ENCODE measurements at regions not wholly inside any gene's neighbourhood (a gene's known extent, or its start where the extent isn't known, plus 50 kb on each side); places are given as distances from the start of the nearest gene placed in this dataset.

DNA sequence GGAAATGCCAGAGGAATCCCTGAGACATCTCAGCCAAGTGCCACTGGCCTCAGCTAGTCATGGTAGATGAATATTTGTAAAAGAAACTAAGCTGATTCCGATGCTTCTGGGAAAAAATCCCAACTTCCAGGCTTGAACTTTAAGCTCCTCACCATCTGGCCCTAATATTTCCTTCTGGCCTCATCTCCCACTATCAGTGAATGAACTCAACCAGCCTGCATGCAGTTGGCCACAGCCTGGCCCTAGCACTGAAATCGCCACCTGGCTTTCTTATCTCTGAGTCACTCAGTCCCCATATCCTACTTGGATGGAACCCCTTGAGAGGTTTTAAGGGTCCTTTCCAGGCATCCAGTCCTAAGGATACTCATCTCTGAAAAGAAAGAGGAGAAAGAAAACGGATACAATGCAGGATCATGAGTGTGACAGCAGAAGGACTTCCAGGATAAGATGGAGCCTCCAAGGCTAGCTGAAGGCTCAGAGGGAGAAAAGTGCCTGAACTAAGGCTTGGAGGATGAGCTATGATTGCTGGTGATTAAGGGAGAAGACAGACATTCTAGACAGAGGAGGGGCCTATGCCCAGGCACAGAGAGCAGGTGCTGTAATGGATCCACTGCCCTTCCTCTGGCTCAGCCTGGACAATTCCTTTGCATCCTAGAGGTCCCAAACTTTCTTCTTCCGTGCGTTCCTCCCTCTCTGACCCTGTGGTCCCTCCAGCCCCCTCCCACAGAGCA is 141.5 kb upstream of the MYCN start:
- no peak for TF ChIP-seq POLR2AphosphoS5 (IDR thresholded peaks at IDR 0.05)
- no peak for TF ChIP-seq CTCF (IDR thresholded peaks at IDR 0.05)
- no peak for TF ChIP-seq POLR2A (IDR thresholded peaks at IDR 0.05)
- TF ChIP-seq EP300 (IDR thresholded peaks at IDR 0.05) = no peak
